GM06990 (cell line): ENCODE measurements at regions not wholly inside any gene's neighbourhood (a gene's known extent, or its start where the extent isn't known, plus 50 kb on each side); places are given as distances from the start of the nearest gene placed in this dataset.
"Not testable (repeated sequence)": the region's sequence is repeated elsewhere in the genome, so short reads cannot be mapped to it uniquely, and the experiment has no call there.

Experiments
- DNase-seq: peaks from one replicate; pipeline ENCODE4 v3.0.0-alpha.2; 2011; ENCODE audit not compliant: insufficient read length; ENCODE audit errors: extremely low read depth
- H3K27me3 ChIP-seq: replicated peaks from 2 replicates; pipeline ENCODE4 v1.6.0; 2011; ENCODE audit warnings: low read length; ENCODE audit not compliant: control insufficient read depth, insufficient read depth
- H3K36me3 ChIP-seq: 2 replicates; pipeline ENCODE4 v1.5.1; 2011; ENCODE audit warnings: low read length; ENCODE audit not compliant: control insufficient read depth, insufficient read depth
- H3K4me3 ChIP-seq: replicated peaks from 2 replicates; pipeline ENCODE4 v1.5.1; 2011; ENCODE audit warnings: low read depth, mild to moderate bottlenecking, control low read depth, low read length
- TF ChIP-seq, protein P1 (sequence below): IDR thresholded peaks from 2 replicates; pipeline ENCODE4 v1.5.1; 2011; ENCODE audit warnings: low read length, control low read depth, mild to moderate bottlenecking, inconsistent platforms; ENCODE audit not compliant: insufficient read depth, poor library complexity, severe bottlenecking

DNA sequence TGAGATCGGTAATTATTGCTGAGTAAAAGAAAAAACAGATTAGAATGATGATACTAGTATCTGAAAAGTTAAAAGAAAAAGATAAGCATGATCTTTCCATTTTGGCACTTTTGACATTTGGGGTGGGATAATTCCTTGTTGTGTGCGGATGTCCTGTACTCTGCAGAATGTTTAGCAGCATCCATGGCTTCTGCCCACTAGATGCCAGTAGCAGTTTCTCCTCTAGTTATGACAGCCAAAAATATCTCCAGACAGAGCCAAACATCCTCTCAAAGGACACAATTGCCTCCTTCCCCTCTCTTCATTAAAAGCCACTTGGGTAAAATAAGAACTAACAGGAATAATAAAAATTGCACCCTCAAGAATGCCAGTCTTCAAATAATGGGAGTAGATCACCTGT, 468.8 kb upstream of the GRM7 start:
- TF ChIP-seq, protein P1, sequence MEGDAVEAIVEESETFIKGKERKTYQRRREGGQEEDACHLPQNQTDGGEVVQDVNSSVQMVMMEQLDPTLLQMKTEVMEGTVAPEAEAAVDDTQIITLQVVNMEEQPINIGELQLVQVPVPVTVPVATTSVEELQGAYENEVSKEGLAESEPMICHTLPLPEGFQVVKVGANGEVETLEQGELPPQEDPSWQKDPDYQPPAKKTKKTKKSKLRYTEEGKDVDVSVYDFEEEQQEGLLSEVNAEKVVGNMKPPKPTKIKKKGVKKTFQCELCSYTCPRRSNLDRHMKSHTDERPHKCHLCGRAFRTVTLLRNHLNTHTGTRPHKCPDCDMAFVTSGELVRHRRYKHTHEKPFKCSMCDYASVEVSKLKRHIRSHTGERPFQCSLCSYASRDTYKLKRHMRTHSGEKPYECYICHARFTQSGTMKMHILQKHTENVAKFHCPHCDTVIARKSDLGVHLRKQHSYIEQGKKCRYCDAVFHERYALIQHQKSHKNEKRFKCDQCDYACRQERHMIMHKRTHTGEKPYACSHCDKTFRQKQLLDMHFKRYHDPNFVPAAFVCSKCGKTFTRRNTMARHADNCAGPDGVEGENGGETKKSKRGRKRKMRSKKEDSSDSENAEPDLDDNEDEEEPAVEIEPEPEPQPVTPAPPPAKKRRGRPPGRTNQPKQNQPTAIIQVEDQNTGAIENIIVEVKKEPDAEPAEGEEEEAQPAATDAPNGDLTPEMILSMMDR: no peak
- Histone ChIP-seq H3K36me3 (no peaks in the 10 kb centered on the region), H3K4me3 (no peak overlapping the region), H3K27me3 (no peaks in the 10 kb centered on the region)
- DNase-seq: no peak

DNA sequence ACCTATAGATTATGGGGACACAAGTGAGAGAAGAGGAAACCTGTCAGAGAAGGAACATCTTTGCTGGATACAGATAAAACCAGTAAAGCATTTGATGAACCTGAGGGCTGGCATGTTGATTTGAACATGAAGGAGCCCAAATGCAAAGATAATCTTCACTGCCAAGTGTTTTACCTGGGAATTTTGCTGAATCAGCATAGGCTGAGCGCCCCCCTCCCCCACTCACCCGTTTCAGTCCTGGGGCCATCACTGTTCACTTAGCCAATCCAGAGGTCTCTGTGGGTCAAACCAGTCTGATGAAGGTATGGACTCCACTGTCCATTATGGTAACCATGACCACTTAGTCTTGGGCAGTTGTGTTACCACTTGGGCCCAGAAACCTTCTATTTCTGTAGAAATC, 466.0 kb upstream of the GRM7 start:
- Histone ChIP-seq H3K27me3 (no peaks in the 10 kb centered on the region), H3K36me3 (no peaks in the 10 kb centered on the region)
- TF ChIP-seq, protein P1: no peak

DNA sequence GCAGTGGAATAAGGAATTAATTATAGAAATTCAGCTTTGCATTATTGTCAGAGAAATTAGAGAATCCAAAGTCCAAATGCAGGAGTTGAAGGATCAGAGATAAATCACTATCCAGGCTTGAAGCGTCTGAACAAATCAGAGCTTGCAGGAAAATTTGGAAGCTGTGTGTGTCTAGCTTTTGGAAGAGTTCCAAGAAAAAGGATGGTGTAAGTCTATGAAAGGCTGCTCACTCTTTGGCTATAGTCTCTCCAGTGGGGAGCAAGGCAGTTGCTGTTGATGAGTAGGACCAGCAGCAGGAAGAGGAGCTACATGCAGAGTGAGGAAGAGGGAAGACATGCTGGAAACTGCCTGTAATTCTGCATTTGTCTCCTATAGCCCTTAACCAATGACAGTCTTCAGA, 464.3 kb upstream of the GRM7 start:
- H3K27me3 ChIP-seq: no peaks in the 10 kb centered on the region
- H3K4me3 ChIP-seq: no peak overlapping the region
- no peaks in the 10 kb centered on the region for H3K36me3 ChIP-seq
- DNase-seq: no peak
- TF ChIP-seq, protein P1: no peak

More for the DNA sequence above, 466.0 kb upstream of the GRM7 start:
- no peak overlapping the region for H3K4me3 ChIP-seq
- no peak for DNase-seq

DNA sequence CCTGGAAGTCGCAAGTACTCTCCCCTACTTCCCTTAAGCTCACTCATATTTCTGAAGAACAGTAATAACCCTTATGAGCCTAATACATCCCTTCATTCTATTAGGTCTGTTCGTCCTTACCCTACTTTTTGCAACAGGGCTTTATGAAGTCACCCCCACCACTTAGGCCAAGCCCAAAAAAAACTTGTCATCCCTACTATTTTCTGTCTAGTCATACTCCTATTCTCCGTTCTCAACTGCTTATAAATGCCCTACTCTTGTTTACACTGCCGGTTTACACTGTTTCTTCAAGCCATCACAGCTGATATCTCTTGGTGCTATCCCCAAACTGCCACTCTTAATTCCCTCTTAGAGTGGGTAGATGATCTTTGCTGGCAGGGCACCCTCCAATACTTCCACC, 458.2 kb upstream of the GRM7 start:
- H3K27me3 ChIP-seq, H3K4me3 ChIP-seq, DNase-seq, H3K36me3 ChIP-seq: not testable (repeated sequence)

DNA sequence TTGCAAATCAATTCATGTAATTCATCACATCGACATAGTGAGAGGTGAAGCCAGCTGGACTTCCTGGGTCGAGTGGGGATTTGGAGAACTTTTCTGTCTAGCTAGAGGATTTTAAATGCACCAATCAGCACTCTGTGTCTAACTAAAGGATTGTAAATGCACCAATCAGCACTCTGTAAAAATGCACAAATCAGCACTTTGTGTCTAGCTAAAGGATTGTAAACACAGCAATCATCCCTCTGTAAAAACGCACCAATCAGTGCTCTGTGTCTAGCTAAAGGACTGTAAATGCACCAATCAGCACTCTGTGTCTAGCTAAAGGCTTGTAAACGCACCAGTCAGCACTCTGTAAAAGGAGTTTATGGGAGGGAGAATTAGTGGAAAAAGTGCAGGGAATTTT, 454.0 kb upstream of the GRM7 start:
- not testable (repeated sequence) for H3K36me3 ChIP-seq, H3K4me3 ChIP-seq, H3K27me3 ChIP-seq, DNase-seq

DNA sequence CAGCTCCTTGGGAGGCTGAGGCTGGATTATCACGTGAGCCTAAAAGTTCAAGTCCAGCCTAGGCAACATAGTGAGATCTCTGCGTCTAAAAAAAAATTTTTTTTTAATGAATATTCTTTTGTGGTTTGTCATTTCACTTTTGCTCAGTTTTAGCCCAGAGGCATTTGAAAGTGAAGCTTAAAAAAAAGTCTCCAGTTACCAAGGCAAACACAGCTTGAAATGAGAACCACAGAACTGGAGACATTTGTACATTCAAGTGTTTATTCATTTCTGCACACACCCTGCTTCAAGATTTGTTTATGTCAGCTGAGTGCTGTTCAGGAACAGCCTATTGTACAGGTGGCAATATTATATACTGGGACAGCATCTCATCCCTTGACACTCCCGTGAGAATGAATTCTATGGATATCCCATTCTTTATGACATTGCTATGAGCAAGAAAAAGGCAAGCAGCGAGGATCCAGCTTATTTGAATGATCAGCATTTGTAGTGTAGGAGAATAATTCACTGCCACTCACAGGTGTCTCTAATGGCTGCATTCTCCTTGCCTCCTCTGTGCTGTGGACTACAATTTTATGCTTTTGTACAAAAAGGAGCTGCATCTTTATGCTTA, 444.8 kb upstream of the GRM7 start:
- Histone ChIP-seq H3K4me3 (no peak overlapping the region), H3K27me3 (no peaks in the 10 kb centered on the region), H3K36me3 (no peaks in the 10 kb centered on the region)
- no peak for DNase-seq
- TF ChIP-seq, protein P1: no peak

DNA sequence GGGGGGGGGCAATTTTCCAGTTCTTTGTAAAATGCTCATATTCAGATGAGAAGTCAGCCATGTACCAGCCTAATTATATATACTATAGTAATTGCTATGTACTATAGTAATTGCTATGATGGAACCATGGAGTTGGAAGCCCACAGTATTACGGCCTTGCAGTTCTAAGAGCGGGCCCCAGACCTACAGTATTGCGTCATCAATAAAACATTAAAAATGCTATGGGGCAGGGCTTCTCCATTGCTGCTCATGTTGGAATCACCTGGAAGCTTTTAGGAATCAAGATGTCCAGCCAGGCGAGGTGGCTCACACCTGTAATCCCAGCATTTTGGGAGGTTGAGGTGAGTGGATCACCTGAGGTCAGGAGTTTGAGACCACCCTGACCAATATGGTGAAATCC, 443.7 kb upstream of the GRM7 start:
- H3K36me3 ChIP-seq: no peaks in the 10 kb centered on the region
- H3K4me3 ChIP-seq: no peak overlapping the region
- DNase-seq: no peak
- TF ChIP-seq, protein P1: no peak
- no peaks in the 10 kb centered on the region for H3K27me3 ChIP-seq
